ENCODE measurements at regions not wholly inside any gene's neighbourhood (a gene's known extent, or its start where the extent isn't known, plus 50 kb on each side); places are given as distances from the start of the nearest gene placed in this dataset.

DNA sequence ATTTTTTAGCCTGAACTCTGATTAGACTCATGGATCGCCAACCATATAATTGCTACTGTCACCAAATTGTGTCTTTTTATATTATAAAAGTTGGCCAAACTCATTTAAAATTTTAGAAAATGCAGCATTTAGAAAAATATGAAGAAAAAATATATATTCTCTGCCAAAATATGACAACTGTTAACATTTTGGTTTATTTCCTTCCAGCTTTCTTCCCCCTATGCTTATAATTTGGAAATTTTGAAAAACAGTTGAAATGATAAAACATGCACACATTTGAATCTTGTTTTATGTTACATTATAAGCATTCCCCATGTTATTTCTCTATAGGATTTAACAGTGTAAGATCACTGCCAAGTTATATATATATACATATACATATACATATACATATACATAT lies 1112.8 kb downstream of the TUSC7 start:
- TF ChIP-seq CTCF (IDR thresholded peaks at IDR 0.05): no peak
- H3K4me3 ChIP-seq: no peak overlapping the region
- no peak for DNase-seq (ENCODE audit: low spot score)
- no peak overlapping the region for H3K27ac ChIP-seq

- no peak for DNase-seq (ENCODE audit: low spot score)
- no peak for TF ChIP-seq CTCF (IDR thresholded peaks at IDR 0.05)
Measured at GRCh38 chr3:117836296-117836695, 1126.7 kb downstream of the TUSC7 start.

DNA sequence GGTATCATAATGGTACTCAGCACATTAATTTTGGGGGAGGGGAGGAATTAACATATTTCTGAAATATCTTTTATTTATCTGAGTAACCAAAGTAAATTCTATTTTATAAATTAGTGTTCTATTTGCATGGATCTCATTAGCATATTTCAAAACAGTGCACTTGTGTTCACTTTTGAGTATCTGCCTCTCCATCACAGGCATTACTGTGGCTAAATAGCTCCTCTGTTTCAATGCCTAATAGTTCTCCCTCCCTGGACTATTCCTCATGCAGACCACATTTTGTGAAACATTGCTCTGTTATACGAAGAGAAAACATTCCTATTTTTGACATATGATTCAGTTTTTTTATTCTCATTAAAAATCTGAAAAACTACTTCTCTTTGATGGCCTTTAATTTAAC lies 1127.8 kb downstream of the TUSC7 start:
- no peak overlapping the region for H3K27ac ChIP-seq
- no peak for DNase-seq (ENCODE audit: low spot score)
- H3K4me3 ChIP-seq: no peak overlapping the region
- TF ChIP-seq CTCF (IDR thresholded peaks at IDR 0.05): no peak

More at GRCh38 chr3:117836296-117836695, 1126.7 kb downstream of the TUSC7 start:
- no peak overlapping the region for H3K27ac ChIP-seq
- H3K4me3 ChIP-seq: no peak overlapping the region

DNA sequence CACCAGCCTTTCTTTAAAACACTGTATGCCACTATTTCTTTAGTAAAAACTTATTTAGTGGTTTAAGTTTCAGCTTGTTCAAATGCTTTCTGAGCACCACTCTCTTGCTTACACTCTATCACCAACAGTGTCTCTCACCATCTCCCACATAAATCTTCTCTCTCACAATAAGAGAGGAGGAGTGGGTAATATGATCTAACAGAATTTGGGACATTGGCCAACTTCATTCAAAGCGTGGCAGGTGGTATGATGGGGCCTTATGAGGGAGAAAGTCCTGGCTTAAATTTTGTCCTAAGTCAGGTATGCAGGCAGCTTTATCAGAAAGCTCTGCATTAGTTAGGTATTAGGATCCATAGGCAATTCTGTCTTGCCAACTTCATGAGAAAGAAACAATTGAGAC lies 1132.5 kb downstream of the TUSC7 start:
- no peak overlapping the region for H3K27ac ChIP-seq
- H3K4me3 ChIP-seq: no peak overlapping the region
- TF ChIP-seq CTCF (IDR thresholded peaks at IDR 0.05): no peak
- DNase-seq (ENCODE audit: low spot score): no peak

GRCh38 chr3:117843356-117843755 lies 1133.8 kb downstream of the TUSC7 start:
- Histone ChIP-seq H3K27ac (no peak overlapping the region), H3K4me3 (no peak overlapping the region)
- DNase-seq (ENCODE audit: low spot score): no peak
- TF ChIP-seq CTCF (IDR thresholded peaks at IDR 0.05): no peak

DNA sequence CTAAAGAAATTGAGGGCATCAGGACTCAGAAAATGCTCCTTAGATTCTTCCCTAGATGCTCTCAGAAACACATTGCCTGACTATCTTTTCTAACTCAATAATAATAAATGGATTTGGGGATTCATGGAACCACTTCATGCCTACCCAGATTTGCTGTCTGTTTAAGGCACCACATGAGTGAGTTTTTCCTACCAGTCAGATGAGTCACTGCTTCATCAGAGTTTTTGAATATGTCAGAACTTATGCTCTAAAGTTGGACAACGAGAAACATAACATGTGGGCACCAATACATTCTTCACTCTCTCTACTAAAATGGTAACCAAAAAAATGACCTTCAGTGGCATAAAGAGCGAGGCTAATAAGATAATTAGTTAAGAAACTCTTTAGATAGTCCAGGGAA lies 1135.1 kb downstream of the TUSC7 start:
- Histone ChIP-seq H3K4me3 (no peak overlapping the region), H3K27ac (no peak overlapping the region)
- no peak for TF ChIP-seq CTCF (IDR thresholded peaks at IDR 0.05)
- no peak for DNase-seq (ENCODE audit: low spot score)

- Histone ChIP-seq H3K4me3 (no peak overlapping the region), H3K27ac (no peak overlapping the region)
- DNase-seq (ENCODE audit: low spot score): no peak
- no peak for TF ChIP-seq CTCF (IDR thresholded peaks at IDR 0.05)
Measured at GRCh38 chr3:117846238-117846637, 1136.7 kb downstream of the TUSC7 start.

All from coronary artery (tissue), 2 donors.